K562 (cell line): ENCODE measurements at regions not wholly inside any gene's neighbourhood (a gene's known extent, or its start where the extent isn't known, plus 50 kb on each side); places are given as distances from the start of the nearest gene placed in this dataset.

Experiments
- BRD9 ChIP-seq: fragments of 450-650 bp; IDR thresholded peaks from 2 replicates; pipeline ENCODE4 v1.6.1; 2018; ENCODE audit warnings: low read depth; ENCODE audit not compliant: partially characterized antibody
- CEBPG ChIP-seq, 3 experiments: fragments of 200-800 bp in 1 of 3; sonication (Bioruptor generic) in 1 of 3; sonication (generic) in 1 of 3; formaldehyde crosslinking in 1 of 3; IDR thresholded peaks in 2 of 3; conservative IDR thresholded peaks in 1 of 3; 2 replicates each; pipeline versions ENCODE4 v1.6.1 to v1.8.0; 2016 to 2022; ENCODE audit warnings: missing compliant biosample characterization in 2 of 3, missing genetic modification characterization in 2 of 3, mild to moderate bottlenecking in 1 of 3, missing genetic modification reagents in 1 of 3
- ELK1 ChIP-seq: sonication (generic); formaldehyde crosslinking; IDR thresholded peaks from 2 replicates; pipeline ENCODE4 v1.8.1; 2022; ENCODE audit warnings: missing genetic modification reagents
- ESRRA ChIP-seq: fragments of 450-650 bp; IDR thresholded peaks from 2 replicates; pipeline ENCODE4 v1.6.1; 2014; ENCODE audit warnings: low read depth, mild to moderate bottlenecking, moderate library complexity, borderline replicate concordance
- FOSL1 ChIP-seq: fragments of 200-800 bp; sonication (Bioruptor generic); conservative IDR thresholded peaks from 2 replicates; pipeline ENCODE4 v1.6.1; 2016; ENCODE audit warnings: missing genetic modification characterization, missing compliant biosample characterization
- FOXK1 ChIP-seq: sonication (generic); formaldehyde crosslinking; IDR thresholded peaks from 2 replicates; pipeline ENCODE4 v1.8.0; 2022; ENCODE audit warnings: missing genetic modification reagents, mild to moderate bottlenecking, borderline replicate concordance
- GTF2A2 ChIP-seq: IDR thresholded peaks from 2 replicates; pipeline ENCODE4 v1.6.1; 2016; ENCODE audit warnings: mild to moderate bottlenecking, missing genetic modification characterization, missing compliant biosample characterization
- GTF3C2 ChIP-seq: IDR thresholded peaks from 3 replicates; pipeline ENCODE4 v1.6.1; 2011; ENCODE audit warnings: borderline replicate concordance, mild to moderate bottlenecking, moderate library complexity; ENCODE audit not compliant: insufficient read length; ENCODE audit errors: extremely low read depth
- HIVEP1 ChIP-seq: fragments of 250-450 bp; sonication (Bioruptor Pico); IDR thresholded peaks from 2 replicates; pipeline ENCODE4 v1.4.0; 2020; ENCODE audit warnings: mild to moderate bottlenecking
- IRF2 ChIP-seq: sonication (generic); formaldehyde crosslinking; IDR thresholded peaks from 2 replicates; pipeline ENCODE4 v1.8.1; 2022; ENCODE audit warnings: mild to moderate bottlenecking, missing genetic modification reagents
- KDM5B ChIP-seq: fragments of 200-600 bp; sonication (generic); IDR thresholded peaks from 2 replicates; pipeline ENCODE4 v1.6.1; 2012; ENCODE audit warnings: low read depth, mild to moderate bottlenecking, moderate library complexity, low read length, control low read depth, inconsistent platforms; ENCODE audit not compliant: insufficient replicate concordance
- MTA1 ChIP-seq: fragments of 450-650 bp; IDR thresholded peaks from 2 replicates; pipeline ENCODE4 v1.6.1; 2017; ENCODE audit warnings: borderline replicate concordance
- PHTF2 ChIP-seq: fragments of 250-450 bp; sonication (Bioruptor Pico); IDR thresholded peaks from 2 replicates; pipeline ENCODE4 v1.5.0; 2021; ENCODE audit warnings: mild to moderate bottlenecking
- POLR2A ChIP-seq: fragments of 450-650 bp; conservative IDR thresholded peaks from 2 replicates; pipeline ENCODE4 v1.6.1; 2016
- PRMT5 ChIP-seq: sonication (generic); formaldehyde crosslinking; IDR thresholded peaks from 2 replicates; pipeline ENCODE4 v1.5.0; 2020; ENCODE audit warnings: missing genetic modification reagents
- SMAD2 ChIP-seq: fragments of 150-350 bp; IDR thresholded peaks from 2 replicates; pipeline ENCODE4 v1.6.1; 2014; ENCODE audit warnings: low read depth, mild to moderate bottlenecking, low read length
- SMAD3 ChIP-seq: fragments of 450-650 bp; formaldehyde crosslinking; conservative IDR thresholded peaks from 2 replicates; pipeline ENCODE4 v1.4.0; 2020; ENCODE audit warnings: mild to moderate bottlenecking
- TBL1XR1 ChIP-seq, 2 experiments: IDR thresholded peaks; 2 replicates each; pipeline ENCODE4 v1.6.1; 2012; ENCODE audit warnings: improper control_type of control experiment in 2 of 2, low read length in 2 of 2, mild to moderate bottlenecking in 1 of 2
- TCF3 ChIP-seq: sonication (generic); formaldehyde crosslinking; IDR thresholded peaks from 2 replicates; pipeline ENCODE4 v1.4.0; 2020; ENCODE audit warnings: mild to moderate bottlenecking, missing genetic modification reagents
- TEAD1 ChIP-seq, 2 experiments: fragments of 450-650 bp in 1 of 2; sonication (generic) in 1 of 2; formaldehyde crosslinking; IDR thresholded peaks; 2 replicates each; pipeline versions ENCODE4 v1.4.0 to v1.8.0; 2020 to 2022; ENCODE audit warnings: mild to moderate bottlenecking in 2 of 2, missing genetic modification reagents in 1 of 2
- TRIM28 ChIP-seq: fragments of 450-650 bp; IDR thresholded peaks from 2 replicates; pipeline ENCODE4 v1.6.1; 2017
- ZC3H4 ChIP-seq: sonication (generic); formaldehyde crosslinking; IDR thresholded peaks from 2 replicates; pipeline ENCODE4 v1.9.0; 2021; ENCODE audit warnings: missing genetic modification reagents, borderline replicate concordance
- ZFP36 ChIP-seq: fragments of 150-350 bp; IDR thresholded peaks from 2 replicates; pipeline ENCODE4 v1.6.1; 2018; ENCODE audit warnings: low read length, low read depth; ENCODE audit not compliant: partially characterized antibody
- ZNF316 ChIP-seq: fragments of 450-650 bp; IDR thresholded peaks from 2 replicates; pipeline ENCODE4 v1.6.1; 2016
- ZNF41 ChIP-seq: fragments of 250-450 bp; sonication (Bioruptor Pico); conservative IDR thresholded peaks from 2 replicates; pipeline ENCODE4 v1.4.0; 2020; ENCODE audit warnings: mild to moderate bottlenecking

GRCh38 chr1:224503161-224504118, 68.8 kb upstream of the WDR26 start (continued):
- TF ChIP-seq SMAD2, result no peak
- no peak for TF ChIP-seq IRF2 (CRISPR knock-in tag)
- TF ChIP-seq HIVEP1 (CRISPR knock-in tag), result peak; percentile 93
- TF ChIP-seq POLR2A, result 0 out of 2 replicates have a peak, but pooled peaks have one; percentile 35
- peak; percentile 83 for TF ChIP-seq FOSL1 (tag)
- peak; percentile 95 for TF ChIP-seq ESRRA
- peak; percentile 59; the same call in 1 of the 2 replicates for TF ChIP-seq ZNF316
- TF ChIP-seq TBL1XR1 (IDR thresholded peaks at IDR 0.05; ENCODE audit: low read length in 2 of 2), result peak; percentile 98 to 100
- no peak for TF ChIP-seq PRMT5 (CRISPR knock-in tag)
- TF ChIP-seq BRD9, result no peak
- TF ChIP-seq ZNF41 (CRISPR knock-in tag), result peak; percentile 80; the same call in 1 of the 2 replicates
- TF ChIP-seq KDM5B, result peak; percentile 53
- TF ChIP-seq TEAD1 (CRISPR knock-in tag; IDR thresholded peaks at IDR 0.05), result peak; percentile 66 to 91; a peak in 2 of 4 replicates
- TF ChIP-seq FOXK1 (CRISPR knock-in tag), result 0 out of 2 replicates have a peak, but pooled peaks have one; percentile 72
- TF ChIP-seq MTA1, result peak; percentile 86
- no peak for TF ChIP-seq ELK1 (CRISPR knock-in tag)
- peak; percentile 80; the same call in 1 of the 2 replicates for TF ChIP-seq TRIM28
- no peak for TF ChIP-seq ZFP36
- TF ChIP-seq ZC3H4 (CRISPR knock-in tag), result no peak
- TF ChIP-seq SMAD3, result peak; percentile 92; the same call in 1 of the 2 replicates
- TF ChIP-seq CEBPG (CRISPR knock-in tag; IDR thresholded peaks at IDR 0.05), result peak; percentile 67; the same call in 1 of the 2 replicates
- peak in 1 of 2 experiments; percentile 49; a peak in 1 of 4 replicates for TF ChIP-seq CEBPG (tag; conservative IDR thresholded peaks at IDR 0.05 in 1 of 2, IDR thresholded peaks at IDR 0.05 in 1 of 2)
- TF ChIP-seq GTF2A2, result no peak
- no peak for TF ChIP-seq GTF3C2
- no peak for TF ChIP-seq PHTF2 (CRISPR knock-in tag)
- TF ChIP-seq TCF3 (CRISPR knock-in tag), result peak; percentile 100
